ENCODE measurements at regions not wholly inside any gene's neighbourhood (a gene's known extent, or its start where the extent isn't known, plus 50 kb on each side); places are given as distances from the start of the nearest gene placed in this dataset.

GRCh38 chr4:177175473-177175872 is 134.2 kb upstream of the NEIL3 start:
- TF ChIP-seq MYC (IDR thresholded peaks at IDR 0.05; ENCODE audit: low read depth, low read length) (no peak), POLR2A (IDR thresholded peaks at IDR 0.05; ENCODE audit: extremely low read depth, insufficient read length) (no peak)
- TF ChIP-seq, protein P1, sequence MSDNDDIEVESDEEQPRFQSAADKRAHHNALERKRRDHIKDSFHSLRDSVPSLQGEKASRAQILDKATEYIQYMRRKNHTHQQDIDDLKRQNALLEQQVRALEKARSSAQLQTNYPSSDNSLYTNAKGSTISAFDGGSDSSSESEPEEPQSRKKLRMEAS (IDR thresholded peaks at IDR 0.05; ENCODE audit: low read depth, low read length): no peak
- TF ChIP-seq, protein P2, sequence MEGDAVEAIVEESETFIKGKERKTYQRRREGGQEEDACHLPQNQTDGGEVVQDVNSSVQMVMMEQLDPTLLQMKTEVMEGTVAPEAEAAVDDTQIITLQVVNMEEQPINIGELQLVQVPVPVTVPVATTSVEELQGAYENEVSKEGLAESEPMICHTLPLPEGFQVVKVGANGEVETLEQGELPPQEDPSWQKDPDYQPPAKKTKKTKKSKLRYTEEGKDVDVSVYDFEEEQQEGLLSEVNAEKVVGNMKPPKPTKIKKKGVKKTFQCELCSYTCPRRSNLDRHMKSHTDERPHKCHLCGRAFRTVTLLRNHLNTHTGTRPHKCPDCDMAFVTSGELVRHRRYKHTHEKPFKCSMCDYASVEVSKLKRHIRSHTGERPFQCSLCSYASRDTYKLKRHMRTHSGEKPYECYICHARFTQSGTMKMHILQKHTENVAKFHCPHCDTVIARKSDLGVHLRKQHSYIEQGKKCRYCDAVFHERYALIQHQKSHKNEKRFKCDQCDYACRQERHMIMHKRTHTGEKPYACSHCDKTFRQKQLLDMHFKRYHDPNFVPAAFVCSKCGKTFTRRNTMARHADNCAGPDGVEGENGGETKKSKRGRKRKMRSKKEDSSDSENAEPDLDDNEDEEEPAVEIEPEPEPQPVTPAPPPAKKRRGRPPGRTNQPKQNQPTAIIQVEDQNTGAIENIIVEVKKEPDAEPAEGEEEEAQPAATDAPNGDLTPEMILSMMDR (IDR thresholded peaks at IDR 0.05; ENCODE audit: low read depth, low read length): no peak
- DNase-seq (ENCODE audit: low read depth): no peak
- H3K4me3 ChIP-seq (ENCODE audit: low read depth, low read length): no peak overlapping the region

GRCh38 chr4:177177541-177178081 is 132.1 kb upstream of the NEIL3 start:
- TF ChIP-seq, protein P1 (IDR thresholded peaks at IDR 0.05; ENCODE audit: low read depth, low read length): no peak
- TF ChIP-seq, protein P2 (IDR thresholded peaks at IDR 0.05; ENCODE audit: low read depth, low read length): no peak
- TF ChIP-seq MYC (IDR thresholded peaks at IDR 0.05; ENCODE audit: low read depth, low read length) (no peak), POLR2A (IDR thresholded peaks at IDR 0.05; ENCODE audit: extremely low read depth, insufficient read length) (no peak)
- H3K4me3 ChIP-seq (ENCODE audit: low read depth, low read length): no peak overlapping the region
- no peak for DNase-seq (ENCODE audit: low read depth)

- DNase-seq (ENCODE audit: low read depth): no peak
- no peak for TF ChIP-seq MYC (IDR thresholded peaks at IDR 0.05; ENCODE audit: low read depth, low read length)
These were observed 131.4 kb upstream of the NEIL3 start for GRCh38 chr4:177178246-177178645.

DNA sequence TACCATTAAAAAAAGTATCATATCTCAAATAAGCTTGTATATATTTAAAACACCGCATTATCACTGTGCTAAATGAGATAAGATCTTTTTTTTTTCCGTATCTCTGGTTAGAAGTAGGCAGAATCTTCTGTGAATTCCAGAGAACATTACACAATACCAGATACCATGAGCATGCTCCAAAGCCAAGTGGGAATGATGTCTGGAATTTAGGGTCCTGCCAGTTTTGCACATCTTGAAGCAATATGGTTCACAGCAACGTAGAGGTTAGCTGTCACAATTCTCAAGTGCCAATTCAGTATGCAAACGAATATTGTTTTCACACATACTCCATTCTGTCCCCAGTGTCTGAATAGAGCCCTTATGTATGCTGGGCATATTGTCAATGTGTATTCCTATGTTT is 127.5 kb upstream of the NEIL3 start:
- H3K4me3 ChIP-seq (ENCODE audit: low read depth, low read length): no peak overlapping the region
- no peak for DNase-seq (ENCODE audit: low read depth)
- TF ChIP-seq MYC (IDR thresholded peaks at IDR 0.05; ENCODE audit: low read depth, low read length): no peak
- TF ChIP-seq, protein P1 (IDR thresholded peaks at IDR 0.05; ENCODE audit: low read depth, low read length): no peak
- TF ChIP-seq, protein P2 (IDR thresholded peaks at IDR 0.05; ENCODE audit: low read depth, low read length): no peak
- TF ChIP-seq POLR2A (IDR thresholded peaks at IDR 0.05; ENCODE audit: extremely low read depth, insufficient read length): no peak

More at GRCh38 chr4:177178246-177178645, 131.4 kb upstream of the NEIL3 start:
- no peak overlapping the region for H3K4me3 ChIP-seq (ENCODE audit: low read depth, low read length)

DNA sequence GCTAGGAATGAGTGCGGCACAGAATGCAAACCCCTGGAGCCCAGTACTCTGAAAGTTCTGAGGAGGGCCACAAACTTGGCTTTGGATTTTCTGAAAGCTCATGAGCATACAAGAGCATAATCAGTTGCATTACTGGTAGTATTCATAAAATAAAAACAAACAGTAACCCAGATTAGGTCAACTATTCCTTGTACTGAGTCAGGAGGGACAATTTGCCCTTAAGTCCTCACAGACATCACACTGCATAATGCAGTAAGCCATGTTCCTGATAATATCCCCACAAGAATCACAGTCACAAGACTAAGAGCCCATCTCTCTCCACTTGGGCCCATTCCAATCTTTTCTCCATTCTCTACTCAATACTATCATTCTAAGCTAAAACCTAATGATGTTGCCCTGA is 126.9 kb upstream of the NEIL3 start:
- H3K4me3 ChIP-seq (ENCODE audit: low read depth, low read length): no peak overlapping the region
- TF ChIP-seq, protein P2 (IDR thresholded peaks at IDR 0.05; ENCODE audit: low read depth, low read length): no peak
- TF ChIP-seq POLR2A (IDR thresholded peaks at IDR 0.05; ENCODE audit: extremely low read depth, insufficient read length) (no peak), MYC (IDR thresholded peaks at IDR 0.05; ENCODE audit: low read depth, low read length) (no peak)
- TF ChIP-seq, protein P1 (IDR thresholded peaks at IDR 0.05; ENCODE audit: low read depth, low read length): no peak
- DNase-seq (ENCODE audit: low read depth): no peak

DNA sequence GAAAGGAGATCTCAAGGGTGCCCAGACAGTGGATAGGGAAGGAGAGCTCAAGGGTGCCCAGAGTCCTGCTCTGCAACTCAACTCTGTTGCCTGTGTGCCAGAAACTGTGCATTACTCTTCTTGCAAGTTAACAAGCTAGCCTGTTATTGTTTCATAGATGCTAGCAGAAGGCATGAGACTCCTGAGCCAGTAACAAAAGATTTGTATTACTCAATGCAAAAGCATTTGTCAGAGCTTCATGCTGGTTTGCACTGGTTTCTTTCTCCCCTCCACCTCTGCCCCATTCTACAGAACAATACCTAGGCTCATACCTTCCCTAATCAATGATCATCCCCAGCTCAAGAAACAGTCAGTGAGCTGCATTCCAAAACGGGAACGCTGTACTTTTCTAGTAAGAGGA is 124.5 kb upstream of the NEIL3 start:
- no peak for DNase-seq (ENCODE audit: low read depth)
- no peak overlapping the region for H3K4me3 ChIP-seq (ENCODE audit: low read depth, low read length)
- TF ChIP-seq POLR2A (IDR thresholded peaks at IDR 0.05; ENCODE audit: extremely low read depth, insufficient read length): no peak
- TF ChIP-seq, protein P2 (IDR thresholded peaks at IDR 0.05; ENCODE audit: low read depth, low read length): no peak
- no peak for TF ChIP-seq MYC (IDR thresholded peaks at IDR 0.05; ENCODE audit: low read depth, low read length)
- TF ChIP-seq, protein P1 (IDR thresholded peaks at IDR 0.05; ENCODE audit: low read depth, low read length): no peak

Data from NB4 (cell line).